Kidney epithelial cell (primary cell): ENCODE measurements at regions not wholly inside any gene's neighbourhood (a gene's known extent, or its start where the extent isn't known, plus 50 kb on each side); places are given as distances from the start of the nearest gene placed in this dataset.

ENCODE experiments used
- DNase-seq: peaks from one replicate; pipeline ENCODE4 v3.0.0-alpha.2; 2010; ENCODE audit warnings: low read depth
- H3K27me3 ChIP-seq: 2 replicates; pipeline ENCODE4 v1.6.0; 2011; ENCODE audit warnings: low read length; ENCODE audit not compliant: control insufficient read depth, insufficient read depth
- H3K36me3 ChIP-seq: 2 replicates; pipeline ENCODE4 v1.5.1; 2011; ENCODE audit warnings: low read length; ENCODE audit not compliant: control insufficient read depth, insufficient read depth
- H3K4me3 ChIP-seq: 2 replicates; pipeline ENCODE4 v1.5.1; 2011; ENCODE audit warnings: low read depth, mild to moderate bottlenecking, control low read depth, low read length
- TF ChIP-seq, protein P1 (sequence below): IDR thresholded peaks from 2 replicates; pipeline ENCODE4 v1.5.1; 2011; ENCODE audit warnings: mild to moderate bottlenecking, moderate library complexity, low read length, control low read depth, inconsistent platforms; ENCODE audit not compliant: insufficient read depth, poor library complexity, severe bottlenecking

DNA sequence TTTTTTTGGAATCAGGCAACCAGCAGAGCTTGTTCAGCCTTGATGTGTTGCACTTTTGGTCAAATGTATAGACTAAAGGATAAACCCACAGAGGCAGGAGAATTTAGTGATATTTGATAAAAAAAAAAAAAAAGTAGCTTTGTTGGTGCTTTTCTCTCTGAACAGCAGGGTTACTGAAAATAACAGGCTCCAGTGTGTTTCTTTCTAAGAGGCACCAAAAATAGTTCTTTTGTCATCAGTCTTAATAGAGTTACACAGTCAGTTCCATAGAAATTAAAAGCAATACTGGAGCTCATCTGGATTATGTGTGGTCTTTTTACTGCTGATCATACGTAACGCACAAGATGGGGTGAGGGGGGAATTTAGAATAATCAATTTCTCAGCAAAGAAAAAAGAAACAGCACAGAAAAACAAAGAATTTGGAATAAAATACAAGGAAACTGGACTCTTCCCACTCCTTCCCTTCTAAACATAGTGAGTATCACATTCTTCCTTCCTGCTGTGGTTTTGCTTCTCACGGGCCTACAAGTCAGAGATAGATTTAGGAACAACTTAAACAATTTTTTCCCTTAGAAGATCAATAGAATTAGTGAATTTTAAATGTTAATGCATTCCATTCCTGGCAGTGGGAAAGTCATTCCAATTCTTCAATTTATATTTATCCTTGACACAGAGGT, 178.8 kb upstream of the AKR1E2 start:
- DNase-seq, result no peak
- TF ChIP-seq, protein P1, sequence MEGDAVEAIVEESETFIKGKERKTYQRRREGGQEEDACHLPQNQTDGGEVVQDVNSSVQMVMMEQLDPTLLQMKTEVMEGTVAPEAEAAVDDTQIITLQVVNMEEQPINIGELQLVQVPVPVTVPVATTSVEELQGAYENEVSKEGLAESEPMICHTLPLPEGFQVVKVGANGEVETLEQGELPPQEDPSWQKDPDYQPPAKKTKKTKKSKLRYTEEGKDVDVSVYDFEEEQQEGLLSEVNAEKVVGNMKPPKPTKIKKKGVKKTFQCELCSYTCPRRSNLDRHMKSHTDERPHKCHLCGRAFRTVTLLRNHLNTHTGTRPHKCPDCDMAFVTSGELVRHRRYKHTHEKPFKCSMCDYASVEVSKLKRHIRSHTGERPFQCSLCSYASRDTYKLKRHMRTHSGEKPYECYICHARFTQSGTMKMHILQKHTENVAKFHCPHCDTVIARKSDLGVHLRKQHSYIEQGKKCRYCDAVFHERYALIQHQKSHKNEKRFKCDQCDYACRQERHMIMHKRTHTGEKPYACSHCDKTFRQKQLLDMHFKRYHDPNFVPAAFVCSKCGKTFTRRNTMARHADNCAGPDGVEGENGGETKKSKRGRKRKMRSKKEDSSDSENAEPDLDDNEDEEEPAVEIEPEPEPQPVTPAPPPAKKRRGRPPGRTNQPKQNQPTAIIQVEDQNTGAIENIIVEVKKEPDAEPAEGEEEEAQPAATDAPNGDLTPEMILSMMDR, result no peak
- H3K27me3 ChIP-seq, result no peaks in the 10 kb centered on the region
- H3K36me3 ChIP-seq, result no peaks in the 10 kb centered on the region
- no peak overlapping the region for H3K4me3 ChIP-seq

DNA sequence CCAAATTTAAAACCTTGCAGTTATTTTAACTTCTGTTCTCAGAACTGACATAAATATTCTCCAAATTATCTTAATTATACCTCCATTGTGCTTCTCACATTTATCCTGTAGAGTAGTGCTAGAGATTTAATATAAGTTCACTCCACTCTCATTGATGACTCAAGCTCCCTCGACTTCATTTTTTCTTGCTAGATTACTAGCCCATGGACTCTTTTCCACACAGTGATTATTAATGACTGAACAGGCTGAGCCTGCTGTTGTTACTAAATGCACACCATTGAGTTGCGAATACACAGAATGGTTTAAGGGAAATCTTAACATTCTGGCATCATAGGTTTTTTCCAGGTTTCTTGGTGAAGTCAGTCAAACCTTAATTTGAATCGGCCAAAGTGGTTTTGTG, 179.5 kb upstream of the AKR1E2 start:
- Histone ChIP-seq H3K36me3 (no peaks in the 10 kb centered on the region), H3K27me3 (no peaks in the 10 kb centered on the region), H3K4me3 (no peak overlapping the region)
- TF ChIP-seq, protein P1, result no peak
- no peak for DNase-seq

DNA sequence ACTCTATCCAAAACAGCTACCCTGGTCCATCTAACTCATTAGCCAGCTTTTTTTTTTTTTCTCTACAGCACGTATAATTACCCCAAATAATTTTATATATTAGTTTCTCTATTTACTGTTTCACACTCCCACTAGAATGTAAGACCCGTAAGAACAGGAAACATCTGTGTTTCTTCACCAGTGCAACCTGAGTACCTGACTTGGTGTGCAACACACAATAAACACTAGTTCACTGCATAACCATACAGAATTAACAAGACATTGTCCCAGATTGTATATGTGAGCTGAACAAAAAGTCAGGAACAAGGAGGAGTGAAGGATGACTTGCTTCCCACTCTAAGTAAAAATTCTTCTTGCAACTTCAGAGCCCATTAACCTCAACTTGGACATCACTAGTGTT, 180.2 kb upstream of the AKR1E2 start:
- H3K36me3 ChIP-seq, result no peaks in the 10 kb centered on the region
- DNase-seq, result no peak
- TF ChIP-seq, protein P1, result no peak
- H3K27me3 ChIP-seq, result no peaks in the 10 kb centered on the region
- no peak overlapping the region for H3K4me3 ChIP-seq

DNA sequence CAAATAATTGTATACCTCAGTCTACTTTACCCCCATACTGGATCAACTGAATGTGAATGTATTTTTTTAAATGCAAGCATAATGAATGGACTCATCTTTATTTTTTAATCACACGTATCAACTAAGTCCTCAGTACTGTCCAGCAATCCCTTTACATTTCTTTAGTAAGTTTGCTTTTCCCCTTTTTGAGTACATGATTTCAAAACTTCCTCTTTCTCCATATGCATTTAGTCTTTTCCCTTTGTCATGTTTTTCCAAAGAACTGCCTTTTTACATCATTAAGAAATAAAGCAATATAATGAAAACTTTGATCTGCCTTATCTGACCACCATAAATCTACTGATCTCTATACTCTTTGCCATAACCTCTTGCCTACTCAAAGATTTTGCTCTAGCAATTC, 182.5 kb upstream of the AKR1E2 start:
- no peaks in the 10 kb centered on the region for H3K36me3 ChIP-seq
- no peaks in the 10 kb centered on the region for H3K27me3 ChIP-seq
- H3K4me3 ChIP-seq, result no peak overlapping the region
- no peak for DNase-seq
- TF ChIP-seq, protein P1, result no peak

DNA sequence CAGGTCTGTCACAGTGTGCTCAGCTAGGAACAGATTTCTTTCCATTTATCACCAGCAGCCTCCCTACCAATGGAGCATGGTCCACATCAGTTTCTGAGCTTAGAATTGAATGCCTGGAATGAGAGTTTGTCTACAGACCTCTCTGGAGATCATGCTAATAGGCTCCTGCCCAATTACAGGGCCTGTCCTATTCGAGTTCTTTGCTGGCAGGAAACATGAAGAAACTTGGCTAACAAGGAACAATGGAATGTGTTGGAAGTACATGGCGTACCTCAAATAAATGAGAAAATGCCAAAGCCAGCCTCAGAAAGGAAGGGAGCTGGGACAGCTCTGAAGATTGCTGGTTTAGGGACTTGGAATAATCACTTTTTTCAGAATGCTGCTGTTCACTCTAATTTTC, 186.0 kb upstream of the AKR1E2 start:
- H3K36me3 ChIP-seq, result no peaks in the 10 kb centered on the region
- TF ChIP-seq, protein P1, result no peak
- DNase-seq, result no peak
- no peaks in the 10 kb centered on the region for H3K27me3 ChIP-seq
- no peak overlapping the region for H3K4me3 ChIP-seq

DNA sequence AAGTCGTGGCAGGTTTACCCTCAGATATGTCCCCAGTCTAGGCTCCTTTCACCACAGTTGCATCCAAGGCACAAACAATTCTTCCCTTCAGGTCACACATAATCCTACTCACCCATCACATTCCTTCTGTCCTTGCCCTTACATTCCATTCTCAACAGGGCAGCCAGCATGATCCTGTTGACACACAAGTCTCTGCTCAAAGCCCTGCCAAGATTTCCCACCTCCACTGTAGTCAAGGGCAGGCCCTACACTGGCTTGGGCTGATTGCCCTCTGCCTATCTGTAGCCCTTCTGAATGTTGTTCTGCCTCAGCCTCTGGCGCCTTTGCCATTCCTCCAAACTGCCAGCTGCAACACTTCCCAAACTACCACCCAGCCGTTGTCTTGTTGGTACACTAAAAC, 187.9 kb upstream of the AKR1E2 start:
- TF ChIP-seq, protein P1, result no peak
- H3K27me3 ChIP-seq, result no peaks in the 10 kb centered on the region
- H3K4me3 ChIP-seq, result no peak overlapping the region
- DNase-seq, result no peak
- H3K36me3 ChIP-seq, result no peaks in the 10 kb centered on the region
